HG03045 (cell line): ENCODE measurements at regions not wholly inside any gene's neighbourhood (a gene's known extent, or its start where the extent isn't known, plus 50 kb on each side); places are given as distances from the start of the nearest gene placed in this dataset.
"Not testable (repeated sequence)": the region's sequence is repeated elsewhere in the genome, so short reads cannot be mapped to it uniquely, and the experiment has no call there.

Experiments
- ATAC-seq: cut with Tn5 transposase; IDR thresholded peaks from one replicate; pipeline ENCODE4 v1.9.1; 2021; ENCODE audit warnings: mild to moderate bottlenecking, moderate library complexity; ENCODE audit not compliant: unreplicated experiment

DNA sequence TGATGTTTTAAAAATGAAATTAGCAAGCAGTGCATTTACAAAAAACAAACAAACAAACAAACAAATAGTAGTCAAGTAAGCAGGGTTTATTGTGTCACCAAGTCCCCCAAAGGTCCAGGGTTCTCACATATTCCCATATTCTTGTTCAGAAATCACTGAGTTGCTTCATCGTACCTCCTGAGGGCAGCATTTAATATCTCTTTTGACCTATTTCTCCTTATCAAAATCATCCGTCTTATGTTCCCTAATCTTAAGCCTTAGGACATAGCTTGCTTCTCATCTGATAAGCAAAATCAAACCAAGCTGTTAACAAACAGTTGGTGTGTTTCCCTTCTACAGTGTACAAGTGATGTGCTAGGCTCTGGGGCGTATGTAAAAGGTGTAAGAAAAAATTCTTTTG, 109.5 kb upstream of the MAN2A1 start:
- no peak for ATAC-seq

DNA sequence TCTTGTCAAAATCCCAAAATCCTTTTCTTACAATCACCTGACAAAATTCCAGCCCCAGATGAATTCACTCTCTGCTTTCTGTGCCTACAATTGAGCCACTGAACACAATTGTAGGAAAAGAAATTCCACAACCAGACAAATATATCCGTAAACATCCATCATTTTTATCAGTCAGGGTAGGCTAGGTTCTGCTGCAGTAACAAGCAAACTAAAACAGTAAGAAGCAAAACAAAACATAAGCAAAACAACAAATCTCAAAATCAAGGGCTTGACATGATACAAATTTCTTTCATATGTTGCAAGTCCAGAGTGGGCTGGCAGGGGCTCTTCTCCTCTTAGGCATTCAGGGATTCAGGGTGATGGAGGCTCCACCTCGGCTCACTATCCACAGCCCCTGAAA, 114.2 kb upstream of the MAN2A1 start:
- ATAC-seq: no peak

DNA sequence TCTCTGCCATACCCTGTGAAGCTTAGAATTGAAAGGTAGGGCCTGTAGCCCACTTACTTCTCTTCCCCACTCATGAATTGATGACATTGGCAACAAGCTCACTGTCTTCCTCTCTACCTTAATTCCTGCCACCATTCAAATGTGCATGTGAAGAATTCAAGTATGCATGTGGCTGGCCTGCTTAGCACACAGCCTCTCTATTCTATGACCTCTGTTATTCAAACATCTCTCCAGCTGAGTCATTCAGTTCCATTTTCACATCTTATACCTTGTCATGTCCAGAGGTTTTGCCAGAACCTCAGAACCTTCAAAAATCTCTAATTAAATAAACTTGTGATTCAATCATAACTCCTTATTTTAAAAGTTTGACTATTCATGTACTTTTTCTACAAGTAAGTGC, 114.7 kb upstream of the MAN2A1 start:
- ATAC-seq: no peak

DNA sequence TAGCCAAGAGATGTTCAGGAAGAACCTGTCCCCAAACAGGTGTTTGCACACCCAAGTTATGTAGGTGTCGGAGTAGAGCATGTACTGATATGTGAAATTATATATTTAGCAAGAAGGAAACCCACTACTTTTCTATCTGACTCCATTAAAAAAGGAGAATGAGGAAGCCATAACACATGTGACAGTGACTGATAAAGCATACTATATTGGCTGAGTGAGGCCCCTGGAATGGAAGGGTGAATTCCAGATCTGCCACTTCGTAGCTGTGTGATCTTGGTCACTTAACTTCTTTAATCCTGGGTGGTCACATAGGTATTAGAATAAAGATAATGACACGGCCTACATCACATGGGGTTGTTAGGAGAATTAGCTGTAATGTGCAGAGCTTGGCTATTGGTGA, 116.0 kb upstream of the MAN2A1 start:
- ATAC-seq: no peak

DNA sequence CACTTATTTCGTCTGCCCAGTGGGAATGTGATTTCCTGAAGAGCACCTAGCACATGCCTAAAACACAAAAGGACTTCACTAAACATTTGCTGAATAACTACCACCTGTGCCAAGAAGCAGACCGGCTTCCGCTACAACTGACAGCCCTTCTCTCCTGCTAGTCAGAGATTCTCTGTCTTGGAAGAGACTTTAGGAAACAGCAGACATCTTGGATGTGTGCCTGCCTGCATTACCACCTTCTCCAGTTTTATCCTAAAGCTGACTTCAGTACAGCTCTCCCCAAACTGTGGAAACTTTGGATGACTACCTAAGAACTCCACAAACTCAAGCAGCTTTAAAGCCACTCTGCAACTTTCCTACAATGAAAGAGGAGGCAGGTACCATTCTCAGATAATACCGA, 116.5 kb upstream of the MAN2A1 start:
- no peak for ATAC-seq

DNA sequence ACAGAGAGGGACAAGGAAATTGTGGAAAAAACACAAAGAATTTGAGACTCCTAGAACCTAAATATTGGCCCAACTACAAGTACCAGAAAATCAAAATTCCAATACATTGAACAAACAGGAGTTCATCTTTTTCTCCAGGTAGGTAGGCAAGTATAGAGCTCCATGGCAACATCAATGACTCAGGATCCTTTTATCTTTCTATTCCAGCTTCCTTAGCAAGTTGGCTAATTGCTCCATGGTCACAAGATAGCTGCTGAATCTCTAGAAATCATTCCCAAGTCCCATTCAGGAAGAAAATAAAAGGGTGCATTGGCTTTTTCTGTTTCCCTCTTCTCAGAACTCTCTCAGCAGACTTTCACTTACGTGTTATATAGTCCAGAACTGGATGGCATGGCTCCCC, 117.9 kb upstream of the MAN2A1 start:
- ATAC-seq: no peak

DNA sequence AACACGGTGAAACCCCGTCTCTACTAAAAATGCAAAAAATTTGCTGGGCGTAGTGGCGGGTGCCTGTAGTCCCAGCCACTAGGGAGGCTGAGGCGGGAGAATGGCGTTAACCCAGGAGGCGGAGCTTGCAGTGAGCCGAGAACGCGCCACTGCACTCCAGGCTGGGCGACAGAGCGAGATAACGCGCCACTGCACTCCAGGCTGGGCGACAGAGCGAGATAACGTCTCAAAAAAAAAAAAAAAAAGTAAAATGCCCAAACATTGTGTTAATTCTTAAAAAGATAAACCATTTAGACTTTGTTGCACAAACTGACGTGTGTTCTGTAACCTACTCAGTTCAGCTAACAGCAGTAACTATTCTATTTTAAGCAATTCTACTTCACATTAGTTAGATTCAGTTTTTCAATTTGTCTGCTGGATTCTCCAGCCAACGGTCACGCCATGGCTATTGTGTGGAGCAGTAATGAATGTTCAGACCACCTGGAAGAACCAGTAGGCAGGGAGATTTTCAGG, 119.3 kb upstream of the MAN2A1 start:
- no peak for ATAC-seq

DNA sequence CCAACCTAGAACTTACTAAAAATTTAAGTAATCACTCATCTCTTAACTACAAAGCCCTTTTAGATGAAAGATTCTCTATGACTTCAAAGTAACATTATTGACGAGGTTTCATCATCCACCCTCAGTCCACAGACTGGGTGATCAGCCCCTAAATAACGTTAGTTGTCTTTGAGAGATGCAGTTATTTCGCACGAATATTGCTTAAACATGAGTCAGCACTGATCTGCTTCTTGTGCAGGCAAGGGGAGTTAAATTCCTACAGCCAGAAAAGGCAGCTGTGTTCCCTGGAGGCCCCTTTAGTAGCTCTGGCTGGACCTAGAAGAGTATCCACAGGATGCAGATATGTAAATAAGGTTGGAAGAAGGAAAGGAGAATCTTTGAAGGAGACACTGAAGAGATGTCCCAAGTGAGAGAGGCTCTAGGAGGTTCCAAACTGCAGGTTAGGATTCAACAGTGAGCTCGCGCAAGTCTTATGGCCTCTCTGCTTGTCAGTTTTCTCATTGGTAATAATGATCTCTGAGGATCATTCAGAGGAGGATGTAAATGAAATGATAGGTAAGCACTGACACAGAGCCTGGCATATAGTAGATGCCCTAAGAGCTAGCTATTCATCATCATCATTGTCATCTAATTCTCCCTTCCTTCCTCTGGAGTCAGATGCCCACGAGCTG, 122.2 kb upstream of the MAN2A1 start:
- no peak for ATAC-seq

DNA sequence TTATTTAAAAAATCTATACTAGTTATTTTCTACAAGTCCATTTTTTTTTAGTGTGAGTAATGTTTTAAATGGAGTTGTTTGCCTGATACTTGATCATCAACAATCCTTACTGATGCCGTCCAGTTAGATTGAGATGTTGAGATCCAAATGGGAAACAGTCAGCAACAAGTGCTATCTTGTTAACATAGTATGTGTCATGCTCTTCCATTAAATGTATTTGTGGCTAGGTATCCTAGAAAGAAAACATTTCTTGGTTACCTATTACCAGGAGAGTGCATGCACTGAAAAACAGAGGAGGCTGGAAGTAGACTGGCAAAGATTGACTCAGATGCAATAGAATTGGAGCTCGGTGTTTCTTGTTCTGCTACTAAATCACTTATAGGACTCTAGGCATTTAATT, 123.4 kb upstream of the MAN2A1 start:
- no peak for ATAC-seq

DNA sequence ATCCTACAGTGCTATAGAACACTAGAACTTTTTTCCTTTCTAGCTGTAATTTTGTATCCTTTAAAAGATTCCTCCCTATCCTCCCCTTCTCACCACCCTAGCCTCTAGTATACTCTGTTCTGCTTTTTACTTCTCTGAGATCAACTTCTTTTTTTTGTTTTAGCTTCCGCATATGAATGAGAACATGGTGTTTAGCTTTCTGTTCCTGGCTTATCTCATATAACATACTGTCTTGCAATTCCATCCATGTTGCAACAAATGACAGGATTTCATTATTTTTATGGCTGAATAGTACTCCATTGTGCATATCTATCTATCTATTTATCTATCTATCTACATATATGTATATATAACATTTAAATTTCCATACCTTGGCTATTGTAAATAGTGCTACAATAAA, 126.0 kb upstream of the MAN2A1 start:
- ATAC-seq: no peak

DNA sequence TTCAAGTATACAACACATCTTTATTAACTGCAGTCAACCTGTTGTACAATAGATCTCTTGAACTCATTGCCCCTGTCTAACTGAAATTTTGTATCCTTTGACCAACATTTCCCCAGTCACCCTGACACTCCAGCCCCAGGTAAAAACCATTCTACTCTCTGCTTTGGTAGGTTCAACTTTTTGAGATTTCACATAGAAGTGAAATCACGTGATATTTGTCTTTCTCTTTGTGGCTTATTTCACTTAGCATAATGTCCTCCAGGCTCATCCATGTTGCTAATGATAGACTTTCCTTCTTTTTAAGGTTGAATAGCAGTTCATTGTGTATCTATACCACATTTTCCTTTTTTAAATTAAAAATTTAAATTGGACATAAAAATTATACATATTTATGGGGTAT, 126.5 kb upstream of the MAN2A1 start:
- ATAC-seq: no peak

DNA sequence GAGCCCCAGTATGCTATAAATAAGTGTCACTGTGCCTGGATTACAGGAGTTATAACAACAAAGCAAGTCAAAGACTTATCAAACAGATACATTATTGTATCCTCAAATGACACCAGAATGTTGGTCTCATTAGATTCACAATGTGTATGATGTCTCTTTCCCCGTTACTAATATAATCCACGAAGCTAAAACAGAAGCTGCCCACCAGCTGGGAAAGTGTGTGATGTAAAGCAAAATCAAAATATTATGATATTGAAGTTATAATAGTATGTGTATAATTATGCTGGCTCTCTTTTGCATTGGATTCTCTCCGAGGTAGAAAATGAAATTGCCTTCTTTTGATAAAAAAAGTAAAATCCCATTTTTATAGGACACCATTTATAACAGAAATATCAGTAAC, 127.3 kb upstream of the MAN2A1 start:
- ATAC-seq: no peak

DNA sequence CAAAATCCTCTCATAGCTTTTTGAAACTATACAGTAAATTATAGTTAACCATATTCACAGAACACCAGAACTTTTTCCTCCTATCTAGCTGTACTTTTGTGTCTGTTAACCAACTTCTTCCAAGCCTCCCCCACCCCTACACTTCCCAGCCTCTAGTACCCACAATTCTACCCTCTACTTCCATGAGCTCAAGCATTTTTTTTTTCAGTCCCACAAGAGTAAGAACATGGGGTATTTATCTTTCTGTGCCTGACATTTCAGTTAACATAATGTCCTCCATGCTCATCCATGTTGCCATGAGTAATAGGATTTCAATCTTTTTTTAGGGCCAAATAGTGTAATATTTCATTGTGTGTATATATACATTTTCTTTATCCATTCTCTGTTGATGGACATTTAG, 128.3 kb upstream of the MAN2A1 start:
- no peak for ATAC-seq

DNA sequence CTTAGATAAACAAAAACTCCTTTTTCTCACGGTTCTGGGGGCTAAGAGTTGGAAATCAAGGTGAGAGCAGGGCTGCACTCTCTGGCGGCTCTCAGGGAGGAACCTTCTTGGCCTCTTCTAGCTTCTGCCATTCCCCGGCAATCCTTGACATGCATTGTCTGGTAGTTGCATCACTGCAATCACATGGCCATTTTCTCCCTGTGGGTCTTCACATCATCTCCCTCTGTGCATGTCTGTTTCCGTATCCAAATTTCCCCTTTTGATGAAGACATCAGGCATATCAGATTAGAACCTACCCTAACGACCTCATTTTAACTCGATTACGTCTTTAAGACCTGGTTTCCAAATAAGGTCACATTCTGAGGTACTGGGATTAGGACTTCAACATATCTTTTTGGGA, 129.2 kb upstream of the MAN2A1 start:
- ATAC-seq: no peak

DNA sequence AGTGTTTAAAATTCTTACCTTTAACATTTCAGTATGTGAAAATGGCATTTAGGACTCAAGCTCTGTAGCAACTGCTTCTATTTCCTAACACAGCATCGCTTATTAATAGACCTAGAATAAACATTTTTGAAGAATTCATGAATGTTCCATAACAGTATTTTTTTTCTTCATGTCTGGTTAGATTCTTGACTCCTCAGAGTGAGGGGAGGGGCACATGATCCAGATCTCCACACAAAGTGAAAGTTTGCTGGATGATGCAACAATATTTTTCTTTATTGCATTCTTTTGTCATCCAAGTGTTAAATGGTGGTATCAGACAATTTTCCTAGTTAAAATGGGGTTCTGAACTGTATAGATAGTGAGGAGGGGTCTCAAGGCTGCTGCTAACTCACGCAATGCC, 130.8 kb upstream of the MAN2A1 start:
- no peak for ATAC-seq

DNA sequence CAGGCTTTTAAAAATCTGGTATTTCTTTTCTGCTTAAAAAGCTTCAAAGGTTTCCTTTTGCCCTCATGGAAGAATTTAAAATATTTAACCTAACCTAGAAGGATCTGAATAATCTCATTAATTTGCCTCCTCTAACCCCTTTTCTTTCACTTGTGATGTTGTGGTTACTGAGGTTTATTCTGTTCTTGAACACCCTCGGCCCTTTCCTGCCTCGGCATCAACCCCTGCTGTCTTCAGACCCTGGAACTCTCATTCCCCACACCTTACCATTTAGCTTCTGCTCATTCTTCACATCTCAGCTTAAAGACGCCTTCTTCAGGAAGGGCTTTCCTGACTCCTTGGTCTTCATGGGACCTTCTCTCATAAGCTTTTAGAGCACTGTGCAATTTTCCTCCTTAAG, 131.4 kb upstream of the MAN2A1 start:
- no peak for ATAC-seq

DNA sequence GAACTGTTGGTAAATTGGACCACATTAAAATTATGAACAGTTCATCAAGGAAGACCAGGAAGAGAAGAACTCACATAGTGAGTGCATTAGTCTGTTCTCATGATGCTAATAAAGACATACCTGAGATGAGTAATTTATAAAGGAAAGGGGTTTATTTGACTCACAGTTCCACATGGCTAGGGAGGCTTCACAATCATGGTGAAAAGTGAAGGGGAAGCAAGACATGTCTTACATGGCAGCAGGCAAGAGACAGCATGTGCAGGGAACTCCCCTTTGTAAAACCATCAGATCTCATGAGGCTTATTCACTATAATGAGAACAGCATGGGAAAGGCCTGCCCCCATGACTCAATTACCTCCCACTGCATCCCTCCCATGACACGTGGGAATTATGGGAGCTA, 135.9 kb upstream of the MAN2A1 start:
- no peak for ATAC-seq

DNA sequence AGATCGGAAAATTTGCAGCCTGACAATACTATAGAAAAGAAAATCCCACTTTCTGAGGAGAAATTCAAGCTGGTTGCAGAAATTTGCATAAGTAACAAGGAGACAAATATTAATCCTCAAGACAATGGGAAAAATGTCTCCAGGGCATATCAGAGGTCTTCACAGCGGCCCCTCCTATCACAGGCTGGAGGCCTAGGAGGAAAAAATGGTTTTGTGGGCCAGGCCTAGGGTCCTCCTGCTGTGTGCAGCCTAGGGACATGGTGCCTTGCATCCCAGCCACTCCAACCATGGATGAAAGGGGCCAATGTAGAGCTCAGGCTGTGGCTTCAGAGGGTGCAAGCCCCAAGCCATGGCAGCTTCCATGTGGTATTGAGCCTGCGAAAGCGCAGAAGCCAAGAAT, 138.5 kb upstream of the MAN2A1 start:
- ATAC-seq: not testable (repeated sequence)

DNA sequence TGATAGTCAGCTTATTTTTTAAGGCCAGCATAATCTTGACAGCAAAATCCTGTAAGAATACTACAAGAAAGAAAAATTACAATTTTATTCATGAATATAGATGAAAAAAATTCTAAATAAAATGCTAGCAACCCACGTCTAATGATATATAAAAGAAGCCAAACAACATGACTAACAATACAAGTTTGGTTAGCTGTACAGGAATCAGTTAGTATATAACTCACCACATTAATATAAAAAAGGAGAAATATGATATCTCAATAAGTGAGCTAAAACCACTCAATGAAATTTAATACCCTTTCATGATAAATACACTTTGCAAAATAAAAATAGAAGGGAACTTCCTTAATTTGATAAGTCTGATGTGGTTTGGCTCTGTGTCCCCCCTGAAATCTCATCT, 139.7 kb upstream of the MAN2A1 start:
- ATAC-seq: no peak

DNA sequence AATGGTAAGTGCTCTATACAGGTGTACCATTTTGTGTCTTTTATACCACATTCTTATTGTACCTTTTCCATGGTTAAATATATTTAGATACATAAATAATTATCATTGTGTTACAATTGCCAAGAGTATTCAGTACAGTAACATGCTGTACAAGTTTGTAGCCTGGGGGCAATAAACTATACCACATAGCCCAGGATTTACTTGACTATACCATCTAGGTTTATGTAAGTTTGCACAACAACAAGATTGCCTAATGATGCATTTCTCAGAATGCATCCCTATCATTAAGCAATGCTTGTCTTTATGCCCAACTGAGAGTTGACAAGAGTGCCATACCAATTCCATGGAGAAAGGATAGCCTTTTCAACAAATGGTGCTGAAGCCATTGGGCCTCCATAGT, 136.7 kb upstream of the PJA2 start:
- no peak for ATAC-seq

DNA sequence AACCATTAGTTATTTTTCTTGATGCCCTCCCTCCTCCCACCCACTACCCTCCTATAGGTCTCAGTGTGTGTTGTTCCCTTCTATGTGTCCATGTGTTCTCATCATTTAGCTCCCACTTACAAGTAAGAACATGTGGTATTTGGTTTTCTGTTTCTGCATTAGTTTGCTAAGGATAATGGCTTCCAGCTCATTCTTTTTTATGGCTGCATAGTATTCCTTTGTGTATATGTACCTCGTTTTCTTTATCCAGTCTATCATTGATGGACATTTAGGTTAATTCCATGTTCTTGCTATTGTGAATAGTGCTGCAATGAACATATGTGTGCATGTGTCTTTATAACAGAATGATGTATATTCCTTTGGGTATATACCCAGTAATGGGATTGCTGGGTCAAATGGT, 135.1 kb upstream of the PJA2 start:
- not testable (repeated sequence) for ATAC-seq

DNA sequence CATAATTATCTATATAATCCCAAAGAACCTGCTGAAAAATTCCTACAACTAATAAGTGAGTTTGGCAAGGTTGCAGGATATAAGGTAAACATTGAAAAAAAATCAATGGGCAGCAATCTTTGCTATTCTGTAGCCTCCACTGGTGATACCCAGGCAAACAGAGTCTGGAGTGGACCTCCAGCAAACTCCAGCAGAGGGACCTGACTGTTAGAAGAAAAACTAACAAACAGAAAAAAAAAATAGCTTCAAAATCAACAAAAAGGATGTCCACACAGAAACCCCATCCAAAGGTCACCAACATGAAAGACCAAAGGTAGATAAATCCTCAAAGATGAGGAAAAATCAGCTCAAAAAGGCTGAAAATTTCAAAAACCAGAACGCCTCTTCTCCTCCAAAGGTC, 128.9 kb upstream of the PJA2 start:
- not testable (repeated sequence) for ATAC-seq

DNA sequence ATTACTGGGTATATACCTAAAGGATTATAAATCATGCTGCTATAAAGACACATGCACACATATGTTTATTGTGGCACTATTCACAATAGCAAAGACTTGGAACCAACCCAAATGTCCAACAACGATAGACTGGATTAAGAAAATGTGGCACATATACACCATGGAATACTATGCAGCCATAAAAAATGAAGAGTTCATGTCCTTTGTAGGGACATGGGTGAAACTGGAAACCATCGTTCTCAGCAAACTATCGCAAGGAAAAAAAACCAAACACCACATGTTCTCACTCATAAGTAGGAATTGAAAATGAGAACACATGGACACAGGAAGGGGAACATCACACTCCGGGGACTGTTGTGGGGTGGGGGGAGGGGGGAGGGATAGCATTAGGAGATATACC, 125.3 kb upstream of the PJA2 start:
- not testable (repeated sequence) for ATAC-seq
